KG1 (cell line): ENCODE measurements at regions not wholly inside any gene's neighbourhood (a gene's known extent, or its start where the extent isn't known, plus 50 kb on each side); places are given as distances from the start of the nearest gene placed in this dataset.

Experiments used
- DNase-seq: peaks from one replicate; lab custom pipeline; 2025; lab: John Stamatoyannopoulos, UW

- DNase-seq = no peak
These were observed 109.4 kb downstream of the RCN1 start for GRCh38 chr11:32200136-32200847.

GRCh38 chr11:32204751-32205150 lies 113.9 kb downstream of the RCN1 start:
- DNase-seq = no peak

DNA sequence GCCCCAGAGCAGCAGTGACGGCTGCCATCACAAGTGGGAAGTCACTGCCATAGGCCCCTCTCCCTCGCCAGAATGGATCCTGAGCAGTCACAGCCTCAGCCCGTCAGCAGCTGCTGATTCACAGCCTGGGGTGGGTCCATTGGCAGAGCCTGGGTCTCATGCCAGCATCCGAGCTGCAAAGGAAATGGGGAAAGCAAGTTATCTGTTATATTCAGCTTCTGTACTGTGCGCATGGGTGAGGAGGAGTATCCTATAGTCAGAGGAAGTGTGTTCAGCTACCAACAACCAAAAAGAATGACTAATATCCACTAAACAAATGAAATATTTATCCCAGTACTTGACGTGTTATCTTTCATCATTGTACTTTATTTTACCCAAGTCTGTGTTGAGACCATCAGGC lies 119.7 kb downstream of the RCN1 start:
- DNase-seq = no peak

- no peak for DNase-seq
These were observed 122.3 kb downstream of the RCN1 start for GRCh38 chr11:32213223-32213622.

- DNase-seq = no peak
These were observed 124.3 kb downstream of the RCN1 start for GRCh38 chr11:32215157-32215556.

DNA sequence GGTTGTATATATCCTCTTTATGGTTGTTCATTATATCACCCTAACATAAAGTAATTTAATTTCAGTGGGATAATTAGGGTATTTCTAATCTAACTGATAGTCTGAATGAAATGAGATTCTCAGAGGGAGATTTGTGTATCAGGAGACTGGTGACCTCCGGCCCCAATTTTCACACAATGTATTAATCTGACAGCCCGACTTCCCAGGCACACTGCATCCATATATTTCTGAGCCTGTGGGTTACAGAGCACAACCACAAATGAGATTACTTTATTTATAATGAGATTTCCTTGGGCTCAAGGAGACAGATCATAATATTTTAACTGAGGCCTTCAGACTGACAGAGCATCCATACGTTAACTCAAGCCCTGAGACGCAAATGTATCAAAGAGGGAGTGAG lies 125.9 kb downstream of the RCN1 start:
- no peak for DNase-seq

DNA sequence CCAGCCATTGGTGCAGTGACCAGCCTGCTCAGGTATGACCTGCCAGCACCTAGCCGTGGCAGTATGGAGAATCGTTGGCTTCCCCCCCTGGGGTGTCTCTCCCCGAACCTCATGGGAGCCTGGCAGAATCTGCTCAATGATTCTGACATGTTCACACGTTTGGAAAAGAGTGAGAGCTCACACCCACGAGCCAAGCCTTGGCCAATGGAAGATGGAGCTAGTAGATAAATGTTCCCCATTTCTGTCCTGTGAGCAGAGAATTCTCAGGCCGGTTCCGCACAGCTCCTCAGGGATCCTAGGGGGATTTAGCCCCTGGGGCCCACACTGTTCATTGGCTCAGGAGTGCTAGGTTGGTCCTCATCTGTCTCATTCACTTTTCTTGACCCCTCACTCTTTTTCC lies 128.4 kb downstream of the RCN1 start:
- no peak for DNase-seq

DNA sequence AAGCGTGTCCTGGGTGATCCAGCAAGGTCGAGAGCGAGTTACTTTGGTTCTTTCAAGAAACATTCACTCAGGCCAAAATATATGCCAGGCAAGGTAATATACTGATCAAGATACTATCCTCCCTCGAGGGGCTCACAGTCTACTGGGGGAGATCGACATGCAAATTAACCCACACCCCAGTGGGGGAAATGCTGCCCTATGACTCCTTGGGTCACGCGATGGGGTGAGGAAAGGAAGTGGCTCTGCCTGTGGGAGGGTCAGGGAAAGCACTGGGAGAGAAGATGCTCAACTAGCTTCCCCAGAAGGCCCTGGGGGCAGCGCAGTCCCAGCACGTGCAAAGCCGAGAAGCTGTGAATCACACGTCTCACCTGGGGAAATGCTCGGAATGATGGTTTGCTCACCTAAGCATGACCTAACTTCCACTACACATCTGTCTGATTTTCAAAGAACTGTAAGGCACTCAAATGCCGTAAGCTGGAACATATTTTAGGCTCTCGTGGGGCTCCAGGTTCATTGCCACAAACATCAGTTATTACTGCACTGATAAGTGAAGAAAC lies 130.7 kb downstream of the RCN1 start:
- DNase-seq = no peak

GRCh38 chr11:32224580-32224979 lies 133.7 kb downstream of the RCN1 start:
- no peak for DNase-seq

GRCh38 chr11:32225571-32226285 lies 134.9 kb downstream of the RCN1 start:
- DNase-seq = no peak

- no peak for DNase-seq
These were observed 135.6 kb downstream of the RCN1 start for GRCh38 chr11:32226480-32226879.

- no peak for DNase-seq
These were observed 138.8 kb downstream of the RCN1 start for GRCh38 chr11:32229576-32230240.

DNA sequence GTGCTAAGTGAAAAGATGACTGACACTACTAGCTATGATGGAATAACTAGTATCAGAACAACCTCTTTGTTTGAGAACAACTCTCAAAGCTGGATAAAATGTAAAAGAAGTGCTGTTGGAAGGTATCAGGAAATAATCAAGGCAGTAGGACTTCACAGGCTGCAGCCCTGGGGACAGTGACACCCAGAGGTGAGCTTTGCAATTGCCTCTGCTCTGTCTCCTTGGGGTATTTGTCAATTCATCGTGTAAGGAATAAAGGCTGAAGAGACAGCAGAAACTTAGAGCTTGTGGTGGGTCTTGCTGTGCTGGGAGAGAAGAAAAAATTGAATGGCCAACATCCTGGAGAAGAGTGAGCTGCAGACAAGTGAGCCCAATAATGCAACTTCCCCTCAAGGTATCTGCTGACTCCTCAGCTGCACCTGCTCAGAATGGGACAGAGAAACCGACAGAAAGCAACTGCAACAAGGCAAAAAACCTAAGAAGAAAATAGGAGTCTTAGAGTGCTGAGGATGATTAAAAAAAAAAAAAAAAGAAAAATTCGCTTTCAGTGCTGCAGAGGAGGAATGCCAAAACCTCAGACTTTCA lies 141.1 kb downstream of the RCN1 start:
- DNase-seq = no peak

DNA sequence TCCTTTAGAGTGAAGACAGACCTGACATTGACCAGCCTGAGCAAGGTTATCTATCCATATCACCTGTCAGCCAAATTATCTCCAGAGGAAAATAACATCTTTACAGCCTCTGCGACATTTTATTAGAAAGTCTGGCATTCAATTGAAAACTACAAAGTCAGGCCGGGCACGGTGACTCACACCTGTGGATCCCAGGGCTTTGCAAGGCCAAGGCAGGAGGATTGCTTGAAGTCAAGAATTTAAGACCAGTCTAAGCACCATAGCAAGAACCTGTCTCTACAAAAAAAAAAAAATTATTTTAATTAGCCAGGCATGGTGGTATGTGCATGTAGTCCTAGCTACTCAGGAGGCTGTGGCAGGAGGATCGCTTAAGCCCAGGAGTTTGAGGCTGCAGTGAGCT lies 141.6 kb downstream of the RCN1 start:
- DNase-seq = no peak

GRCh38 chr11:32233276-32233675 lies 142.4 kb downstream of the RCN1 start:
- no peak for DNase-seq

DNA sequence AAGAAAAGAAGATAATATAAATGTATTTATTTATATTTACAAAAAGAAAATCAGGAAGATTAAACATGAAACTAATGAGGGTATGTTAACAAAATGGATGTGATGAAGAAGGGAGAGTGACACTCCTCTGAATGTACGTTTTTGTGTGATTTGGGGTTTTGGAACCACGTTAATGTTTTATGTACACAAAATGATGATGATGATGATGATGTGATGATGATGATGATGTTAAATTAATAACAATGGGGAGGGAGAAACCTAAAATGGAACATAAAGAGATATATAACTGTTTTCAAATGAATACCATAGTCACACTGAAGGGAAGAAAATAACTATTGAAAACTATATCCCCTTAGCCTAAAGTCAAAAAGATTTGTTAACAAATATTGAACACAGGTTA lies 143.1 kb downstream of the RCN1 start:
- DNase-seq = no peak

DNA sequence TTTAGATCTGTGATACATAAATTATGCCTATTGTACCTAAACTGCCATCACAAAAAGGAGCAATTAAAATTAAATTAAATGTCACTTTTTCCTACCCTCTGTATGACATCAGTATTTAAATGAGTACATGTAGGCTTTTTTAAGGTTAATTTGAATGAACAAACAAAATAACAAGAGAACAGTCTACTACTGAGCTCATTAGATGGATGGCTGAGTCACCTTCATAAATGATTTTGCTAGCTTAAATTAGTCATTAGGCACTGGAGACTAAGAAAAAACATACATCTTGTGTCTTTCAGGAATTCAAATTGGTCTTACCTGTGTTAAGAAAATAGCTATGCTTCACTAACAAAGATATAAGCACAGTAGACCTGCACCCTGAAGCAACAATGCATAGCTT lies 153.6 kb downstream of the RCN1 start:
- DNase-seq = no peak

DNA sequence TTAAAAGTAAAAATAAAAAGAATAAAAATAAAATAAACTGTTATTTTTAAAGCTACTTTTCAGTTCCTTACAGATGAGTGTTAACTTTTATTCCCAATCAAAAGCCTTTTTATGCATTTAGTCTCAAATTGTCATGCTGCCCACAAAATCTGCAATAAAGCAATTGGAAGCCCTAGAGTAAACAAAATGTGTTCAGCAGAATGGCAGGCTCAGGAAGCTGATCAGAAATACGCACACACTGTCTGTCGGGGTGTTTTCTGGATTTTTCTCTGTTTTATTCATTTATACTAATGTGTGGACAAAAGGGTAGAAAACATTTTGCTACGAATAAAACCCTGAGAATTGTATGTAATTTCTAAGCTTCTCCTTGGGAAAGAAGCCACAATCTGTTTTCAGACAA lies 162.8 kb downstream of the RCN1 start:
- no peak for DNase-seq

DNA sequence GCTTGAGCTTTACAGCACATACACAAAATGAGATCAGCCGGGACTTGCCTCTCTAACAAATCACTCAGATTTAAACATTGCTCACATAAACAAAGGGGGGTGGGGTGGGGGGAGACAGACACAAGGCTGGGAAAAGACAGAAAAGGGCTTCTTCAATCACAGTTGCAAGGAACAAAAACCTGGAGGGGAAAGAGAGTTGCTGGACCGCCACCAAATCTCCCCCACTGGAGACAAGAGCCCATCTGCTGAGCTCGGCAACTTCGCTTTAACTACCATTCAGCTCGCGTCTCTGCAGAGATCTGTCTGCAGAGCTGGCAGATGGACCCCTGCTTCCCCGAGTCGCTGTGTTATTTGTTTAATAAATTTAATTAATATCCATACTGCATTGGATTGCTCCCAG lies 165.0 kb downstream of the RCN1 start:
- DNase-seq = no peak

- DNase-seq = no peak
These were observed 165.6 kb downstream of the RCN1 start for GRCh38 chr11:32256466-32256865.

GRCh38 chr11:32259641-32260081 lies 168.8 kb downstream of the RCN1 start:
- DNase-seq = no peak

DNA sequence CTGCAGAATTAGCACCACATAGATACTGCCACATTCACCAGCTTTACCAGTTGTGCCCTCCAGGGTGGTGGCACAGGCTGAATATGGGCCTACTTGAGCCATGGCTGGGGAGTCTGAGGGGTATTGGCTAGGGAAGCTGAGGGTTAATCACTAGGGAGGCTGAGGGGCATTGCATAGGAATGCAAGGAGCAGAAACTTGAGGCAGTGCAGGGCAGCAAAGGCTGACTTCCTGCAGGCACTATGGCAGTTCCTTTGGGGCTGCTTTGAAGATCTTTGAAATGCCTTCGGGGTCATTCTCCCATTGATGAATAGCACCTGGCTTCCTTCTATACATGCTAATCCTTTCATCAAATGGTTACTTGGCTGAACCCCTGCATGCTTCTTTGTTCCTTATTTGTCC lies 171.5 kb downstream of the RCN1 start:
- no peak for DNase-seq

- no peak for DNase-seq
These were observed 169.4 kb downstream of the WT1 start for GRCh38 chr11:32265911-32266310.
